Activated CD4-positive, alpha-beta T cell treated with anti-CD3 and anti-CD28 coated beads, Interleukin-2, amount 10 ng/mL, durations not matched to agents 24 days and 14 days (primary cell): ENCODE measurements at regions not wholly inside any gene's neighbourhood (a gene's known extent, or its start where the extent isn't known, plus 50 kb on each side); places are given as distances from the start of the nearest gene placed in this dataset.
"Not testable (repeated sequence)": the region's sequence is repeated elsewhere in the genome, so short reads cannot be mapped to it uniquely, and the experiment has no call there.

ENCODE experiments used
- DNase-seq: peaks from one replicate; pipeline ENCODE4 v3.0.0; 2022
- H3K27ac Mint-ChIP-seq: one replicate; pipeline ENCODE4 v1.8.0; 2022; ENCODE audit warnings: mild to moderate bottlenecking, mixed read lengths
- H3K27me3 Mint-ChIP-seq: one replicate; pipeline ENCODE4 v1.8.0; 2022; ENCODE audit warnings: mixed read lengths
- H3K36me3 Mint-ChIP-seq: one replicate; pipeline ENCODE4 v1.8.0; 2022; ENCODE audit warnings: low read depth, mild to moderate bottlenecking, mixed read lengths
- H3K4me1 Mint-ChIP-seq: one replicate; pipeline ENCODE4 v1.8.0; 2021; ENCODE audit warnings: mixed read lengths
- H3K4me3 Mint-ChIP-seq: one replicate; pipeline ENCODE4 v1.8.0; 2022; ENCODE audit warnings: mild to moderate bottlenecking, moderate library complexity, mixed read lengths
- H3K9me3 Mint-ChIP-seq: one replicate; pipeline ENCODE4 v1.8.0; 2021; ENCODE audit warnings: mixed read lengths
- intact Hi-C: fragments of 100-400 bp; cut with micrococcal nuclease; formaldehyde crosslinking; loops from one replicate; pipeline ENCODE4 v1.15.1; 2023

DNA sequence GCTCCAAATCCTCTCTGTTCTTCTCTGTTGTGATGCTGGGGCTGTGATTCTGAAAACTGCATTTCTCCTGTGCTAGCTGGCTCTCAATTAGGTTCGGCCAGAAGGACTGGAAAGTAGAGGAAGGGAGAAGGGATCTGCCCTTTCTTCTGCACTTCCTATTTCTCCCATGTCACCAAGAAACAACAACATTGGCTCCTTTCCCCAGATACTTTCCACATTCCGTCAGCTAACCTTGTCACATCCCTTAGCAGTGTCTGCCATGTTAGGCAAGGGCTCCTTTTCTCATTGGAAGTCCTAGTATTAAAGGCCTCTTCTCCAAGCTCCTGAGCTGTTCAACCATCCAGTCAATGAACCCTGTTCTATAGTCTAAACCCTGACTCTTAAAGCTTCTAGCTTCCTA lies 171.1 kb downstream of the ZNF621 start:
- intact Hi-C loops = no loop called here
- Mint-ChIP-seq H3K9me3 (no peaks in the 10 kb centered on the region), H3K27me3 (peaks cover 5% of the 10 kb centered on the region), H3K27ac (no peak overlapping the region), H3K36me3 (no peaks in the 10 kb centered on the region), H3K4me3 (no peak overlapping the region), H3K4me1 (no peaks in the 10 kb centered on the region)
- DNase-seq = no peak

DNA sequence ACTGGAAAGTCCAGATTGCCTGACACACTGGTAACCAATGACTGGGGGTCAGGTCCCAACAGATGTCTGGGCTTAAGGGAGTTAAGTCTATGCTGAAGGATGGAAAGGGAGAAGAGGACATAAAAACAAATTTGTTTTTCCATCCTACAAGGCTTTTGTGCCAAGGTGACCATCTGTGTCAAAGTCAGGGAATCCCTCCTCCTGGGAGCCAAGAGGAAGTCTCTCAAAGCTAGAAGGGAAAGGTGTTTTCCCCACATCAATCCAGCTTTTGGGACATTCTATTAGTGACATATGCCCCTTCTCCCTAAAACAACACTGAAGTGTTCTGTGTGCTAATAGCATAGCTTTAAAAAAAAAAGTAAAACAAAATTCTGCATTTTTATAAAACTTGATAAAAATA lies 173.9 kb downstream of the ZNF621 start:
- H3K27me3 Mint-ChIP-seq, intact Hi-C loops, H3K9me3 Mint-ChIP-seq, H3K4me3 Mint-ChIP-seq, H3K4me1 Mint-ChIP-seq, H3K27ac Mint-ChIP-seq, H3K36me3 Mint-ChIP-seq: not testable (repeated sequence)
- DNase-seq = peak; percentile 37

DNA sequence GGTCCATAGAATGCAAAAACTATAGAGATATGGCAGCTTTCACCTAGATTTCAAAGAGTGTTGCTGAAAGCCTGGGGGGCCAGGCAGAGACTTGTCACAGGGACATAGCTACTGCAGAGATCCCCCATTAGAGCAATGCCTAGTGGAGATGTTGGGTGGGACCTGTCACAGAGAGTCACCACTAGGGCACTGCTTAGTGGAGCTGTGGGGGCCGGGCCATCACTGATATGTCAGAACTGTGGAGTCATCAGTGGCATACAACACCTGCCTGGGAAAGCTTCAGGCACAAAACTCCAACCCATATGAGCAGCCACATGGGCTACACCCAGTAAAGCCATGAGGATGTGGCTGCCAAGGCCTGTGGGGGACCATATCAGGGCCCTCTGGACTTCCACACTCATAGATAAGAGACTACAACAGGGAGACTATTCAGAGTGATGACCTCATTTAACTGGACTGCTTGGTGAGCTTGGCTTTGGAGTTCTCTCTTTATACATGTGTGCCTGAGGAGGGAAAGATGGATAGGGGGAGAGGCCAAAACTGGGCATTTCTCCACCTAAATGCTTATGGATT lies 176.3 kb downstream of the ZNF621 start:
- H3K27me3 Mint-ChIP-seq = peaks cover 4% of the 10 kb centered on the region
- H3K4me1 Mint-ChIP-seq = no peaks in the 10 kb centered on the region
- H3K4me3 Mint-ChIP-seq = no peak overlapping the region
- no peaks in the 10 kb centered on the region for H3K9me3 Mint-ChIP-seq
- intact Hi-C loops = no loop called here
- H3K36me3 Mint-ChIP-seq = no peaks in the 10 kb centered on the region
- DNase-seq = peak; percentile 33
- H3K27ac Mint-ChIP-seq = no peak overlapping the region

DNA sequence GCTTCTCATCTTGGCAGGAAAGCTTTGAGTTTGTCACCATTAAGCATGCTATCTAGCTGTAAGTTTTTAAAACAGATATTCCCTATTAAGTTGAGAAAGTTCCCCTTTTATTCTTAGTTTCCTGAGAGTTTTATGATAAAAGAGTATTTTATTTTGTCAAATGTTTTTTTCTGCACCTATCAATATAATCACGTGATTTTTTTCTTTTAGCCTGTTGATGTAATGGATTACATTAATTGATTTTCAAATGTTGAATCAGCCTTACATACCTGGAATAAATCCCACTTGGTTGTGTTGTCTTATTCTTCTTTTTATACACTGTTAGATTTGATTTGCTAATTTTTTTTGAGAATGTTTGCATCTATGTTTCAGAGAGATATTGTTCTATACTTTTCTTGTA lies 179.5 kb downstream of the ZNF621 start:
- Mint-ChIP-seq H3K4me1 (no peaks in the 10 kb centered on the region), H3K36me3 (no peaks in the 10 kb centered on the region), H3K4me3 (no peak overlapping the region), H3K27ac (no peak overlapping the region), H3K9me3 (no peaks in the 10 kb centered on the region), H3K27me3 (peaks cover 2% of the 10 kb centered on the region)
- intact Hi-C loops = no loop called here
- no peak for DNase-seq

DNA sequence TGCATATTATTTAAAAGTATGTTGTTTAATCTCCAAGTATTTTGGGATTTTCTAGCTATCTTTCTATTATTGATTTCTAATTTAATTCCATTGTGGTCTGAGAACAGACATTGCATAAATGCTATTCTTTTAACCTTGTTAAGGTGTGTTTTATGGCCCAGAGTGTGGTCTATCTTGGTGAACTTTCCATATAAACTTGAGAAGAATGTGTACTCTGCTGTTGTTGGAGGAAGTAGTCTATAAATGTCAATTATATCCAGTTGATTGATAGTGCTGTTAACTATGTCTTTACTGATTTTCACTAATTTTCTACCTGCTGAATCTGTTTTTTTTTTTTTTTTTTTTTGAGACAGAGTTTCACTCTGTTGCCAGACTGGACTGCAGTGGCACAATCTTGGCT lies 180.9 kb downstream of the ZNF621 start:
- Mint-ChIP-seq H3K9me3 (no peaks in the 10 kb centered on the region), H3K4me3 (no peak overlapping the region), H3K27ac (no peak overlapping the region), H3K27me3 (peaks cover 2% of the 10 kb centered on the region), H3K36me3 (no peaks in the 10 kb centered on the region), H3K4me1 (no peaks in the 10 kb centered on the region)
- intact Hi-C loops = no loop called here
- DNase-seq = no peak

DNA sequence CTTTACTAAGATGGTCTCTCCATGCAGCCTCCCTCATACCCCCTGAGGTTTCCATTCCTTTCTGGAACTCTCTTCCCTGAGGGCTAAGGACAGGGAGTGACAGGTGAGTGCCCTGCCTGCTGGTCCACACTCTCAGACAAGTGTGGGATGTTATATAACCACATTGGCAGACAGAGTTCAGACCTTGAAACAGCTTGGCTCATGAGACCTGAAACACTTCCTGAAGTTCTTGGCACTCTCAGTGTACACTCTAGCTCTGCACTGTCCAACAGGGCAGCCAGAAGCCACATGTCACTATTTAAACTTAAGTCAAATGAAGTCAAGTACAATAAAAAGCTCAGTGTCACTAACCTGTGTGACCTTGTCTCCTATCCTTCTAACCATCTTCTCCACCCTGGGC lies 188.5 kb downstream of the ZNF621 start:
- peaks cover 3% of the 10 kb centered on the region for H3K4me1 Mint-ChIP-seq
- DNase-seq = no peak
- H3K27ac Mint-ChIP-seq = no peak overlapping the region
- intact Hi-C loops = no loop called here
- peaks cover 16% of the 10 kb centered on the region for H3K27me3 Mint-ChIP-seq
- H3K36me3 Mint-ChIP-seq = no peaks in the 10 kb centered on the region
- H3K9me3 Mint-ChIP-seq = no peaks in the 10 kb centered on the region
- H3K4me3 Mint-ChIP-seq = no peak overlapping the region

DNA sequence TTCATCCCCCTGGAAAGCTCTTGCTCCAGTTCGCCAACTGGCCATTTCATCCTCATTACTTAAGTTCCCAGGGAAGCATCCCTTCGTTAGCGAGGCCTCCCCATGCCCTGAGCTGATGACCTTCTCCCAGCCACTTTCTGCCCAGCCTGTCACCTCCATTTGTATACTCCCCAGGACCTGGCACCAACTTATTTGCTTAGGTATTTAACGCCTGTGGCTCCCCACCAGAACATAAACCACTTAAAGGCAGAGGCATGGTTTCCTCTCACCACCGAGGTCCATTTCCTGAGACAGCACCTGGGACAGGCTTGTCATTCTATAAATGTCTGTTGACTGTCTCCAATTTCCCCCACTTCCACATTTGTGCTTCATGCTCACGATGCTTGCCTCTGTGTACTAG lies 189.0 kb downstream of the ZNF621 start:
- Mint-ChIP-seq H3K4me3 (no peak overlapping the region), H3K9me3 (no peaks in the 10 kb centered on the region), H3K4me1 (peaks cover 3% of the 10 kb centered on the region), H3K36me3 (no peaks in the 10 kb centered on the region), H3K27ac (no peak overlapping the region), H3K27me3 (peaks cover 16% of the 10 kb centered on the region)
- no peak for DNase-seq
- intact Hi-C loops = no loop called here

DNA sequence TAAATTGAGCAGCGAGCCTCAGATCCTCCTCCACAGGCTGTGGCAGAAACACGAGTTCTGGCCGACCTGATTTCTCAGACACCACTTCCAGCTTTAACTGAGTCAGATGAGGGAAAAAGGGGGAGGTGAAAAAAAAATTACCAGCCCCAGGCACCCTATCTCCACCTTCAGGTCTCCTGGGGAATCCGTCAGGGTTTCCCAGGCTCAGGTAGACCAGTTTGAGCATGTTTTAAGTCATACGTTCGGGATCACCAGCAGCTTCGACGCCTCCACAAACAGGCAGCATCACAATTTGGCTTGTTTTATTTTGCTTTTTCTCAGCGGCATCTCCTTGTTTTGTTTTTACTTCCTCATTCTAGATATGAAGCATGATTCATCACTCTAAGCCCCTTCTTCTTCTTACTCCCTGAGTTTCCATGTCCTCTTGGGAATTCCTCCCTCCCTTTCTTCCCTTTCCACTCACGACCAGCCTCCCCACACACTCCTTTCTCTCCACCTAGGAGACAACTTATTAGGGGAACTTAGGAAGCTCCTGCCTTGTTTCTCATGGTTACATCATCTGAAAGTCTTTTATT lies 190.1 kb downstream of the ZNF621 start:
- no peak overlapping the region for H3K4me3 Mint-ChIP-seq
- H3K27ac Mint-ChIP-seq = no peak overlapping the region

DNA sequence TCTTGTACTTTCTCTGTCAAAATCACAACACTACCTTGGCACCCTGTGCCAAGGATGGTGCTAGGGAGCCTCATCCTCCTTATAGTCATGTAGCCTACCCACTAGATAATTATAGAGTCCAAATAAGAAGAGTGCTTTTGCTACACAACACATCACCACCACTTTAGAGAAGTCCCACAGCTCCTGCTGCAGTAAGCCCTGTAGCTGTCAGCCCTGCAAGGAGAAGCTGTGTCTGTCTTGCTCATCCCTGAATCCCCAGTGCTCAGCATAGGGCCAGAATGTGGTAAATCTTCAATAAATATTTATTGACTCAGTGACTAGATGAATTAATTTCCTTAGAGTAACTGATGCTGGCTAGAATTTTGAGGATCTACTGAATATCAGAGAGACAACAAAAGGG lies 190.8 kb downstream of the ZNF621 start:
- intact Hi-C loops = no loop called here
- Mint-ChIP-seq H3K36me3 (no peaks in the 10 kb centered on the region), H3K27ac (no peak overlapping the region)

More for the DNA sequence above, 190.1 kb downstream of the ZNF621 start:
- intact Hi-C loops = no loop called here
- DNase-seq = no peak
- no peaks in the 10 kb centered on the region for H3K9me3 Mint-ChIP-seq
- peaks cover 3% of the 10 kb centered on the region for H3K4me1 Mint-ChIP-seq
- H3K27me3 Mint-ChIP-seq = peaks cover 16% of the 10 kb centered on the region
- H3K36me3 Mint-ChIP-seq = no peaks in the 10 kb centered on the region

DNA sequence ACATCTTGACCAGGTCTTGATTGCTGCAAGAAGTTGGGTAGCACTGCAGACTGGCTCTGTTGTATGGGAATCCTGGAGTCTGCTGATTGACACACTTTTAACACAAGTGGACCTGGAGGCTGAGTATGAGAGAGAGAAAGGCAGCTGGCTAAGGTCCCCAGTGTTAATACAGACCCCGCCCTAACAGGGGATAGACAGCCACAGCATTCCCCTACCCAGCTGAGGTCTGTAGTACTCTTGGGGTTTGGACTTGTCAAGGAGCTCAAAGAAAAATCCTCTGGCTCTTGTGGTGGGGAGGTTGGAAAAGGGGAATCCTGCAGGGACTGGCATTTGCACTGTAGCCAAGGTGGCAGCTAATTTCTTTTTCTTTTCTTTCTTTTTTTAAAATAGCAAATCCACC lies 192.7 kb downstream of the ZNF621 start:
- peaks cover 3% of the 10 kb centered on the region for H3K4me1 Mint-ChIP-seq
- H3K36me3 Mint-ChIP-seq = no peaks in the 10 kb centered on the region
- intact Hi-C loops = no loop called here
- DNase-seq = no peak
- H3K9me3 Mint-ChIP-seq = no peaks in the 10 kb centered on the region
- peaks cover 12% of the 10 kb centered on the region for H3K27me3 Mint-ChIP-seq
- no peak overlapping the region for H3K27ac Mint-ChIP-seq
- no peak overlapping the region for H3K4me3 Mint-ChIP-seq

More for the DNA sequence above, 190.8 kb downstream of the ZNF621 start:
- no peak for DNase-seq
- no peak overlapping the region for H3K4me3 Mint-ChIP-seq
- peaks cover 16% of the 10 kb centered on the region for H3K27me3 Mint-ChIP-seq
- no peaks in the 10 kb centered on the region for H3K9me3 Mint-ChIP-seq
- peaks cover 3% of the 10 kb centered on the region for H3K4me1 Mint-ChIP-seq

DNA sequence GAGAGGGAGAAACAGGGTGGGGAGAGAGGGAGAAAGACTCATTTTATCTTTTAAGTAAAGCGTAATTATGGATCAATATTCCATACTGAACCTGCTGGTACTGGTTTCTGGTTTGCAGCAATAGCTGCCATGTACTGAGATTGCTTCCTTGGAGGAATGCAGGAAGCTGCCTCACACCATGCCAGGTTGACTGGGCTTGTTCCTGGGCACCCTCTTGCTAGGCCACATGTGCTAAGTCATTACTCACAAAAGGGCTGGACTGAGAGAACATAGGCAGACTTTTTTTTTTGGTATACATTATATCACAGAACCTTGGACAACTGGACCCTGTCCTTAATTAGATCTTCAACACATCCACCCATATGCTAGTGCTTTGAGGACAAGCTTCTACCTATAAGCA lies 193.4 kb downstream of the ZNF621 start:
- Mint-ChIP-seq H3K4me3 (no peak overlapping the region), H3K36me3 (no peaks in the 10 kb centered on the region), H3K27ac (no peak overlapping the region), H3K27me3 (peaks cover 12% of the 10 kb centered on the region), H3K9me3 (no peaks in the 10 kb centered on the region), H3K4me1 (peaks cover 3% of the 10 kb centered on the region)
- DNase-seq = no peak
- intact Hi-C loops = no loop called here

DNA sequence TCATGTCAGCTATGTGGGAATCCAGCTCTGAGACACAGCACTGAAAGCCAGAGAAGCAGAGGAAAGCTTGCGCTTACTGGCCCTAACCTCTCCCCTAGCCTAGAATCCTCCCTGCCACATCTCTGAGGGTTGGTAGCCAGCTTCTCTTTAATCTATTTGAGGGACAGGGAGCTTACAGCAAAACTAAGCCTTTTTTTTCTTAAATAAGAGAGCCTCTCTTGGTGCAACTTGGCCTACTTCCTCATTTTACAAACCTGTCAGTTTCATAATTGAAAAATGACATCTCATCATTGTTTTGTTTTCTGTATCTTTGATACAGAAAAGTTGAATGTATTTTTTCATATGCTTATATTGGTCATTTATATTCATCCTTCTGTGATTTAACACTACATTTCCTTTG lies 193.9 kb downstream of the ZNF621 start:
- Mint-ChIP-seq H3K4me1 (peaks cover 2% of the 10 kb centered on the region), H3K27ac (no peak overlapping the region), H3K9me3 (no peaks in the 10 kb centered on the region), H3K27me3 (peaks cover 11% of the 10 kb centered on the region), H3K36me3 (no peaks in the 10 kb centered on the region), H3K4me3 (no peak overlapping the region)
- DNase-seq = no peak
- intact Hi-C loops = no loop called here

DNA sequence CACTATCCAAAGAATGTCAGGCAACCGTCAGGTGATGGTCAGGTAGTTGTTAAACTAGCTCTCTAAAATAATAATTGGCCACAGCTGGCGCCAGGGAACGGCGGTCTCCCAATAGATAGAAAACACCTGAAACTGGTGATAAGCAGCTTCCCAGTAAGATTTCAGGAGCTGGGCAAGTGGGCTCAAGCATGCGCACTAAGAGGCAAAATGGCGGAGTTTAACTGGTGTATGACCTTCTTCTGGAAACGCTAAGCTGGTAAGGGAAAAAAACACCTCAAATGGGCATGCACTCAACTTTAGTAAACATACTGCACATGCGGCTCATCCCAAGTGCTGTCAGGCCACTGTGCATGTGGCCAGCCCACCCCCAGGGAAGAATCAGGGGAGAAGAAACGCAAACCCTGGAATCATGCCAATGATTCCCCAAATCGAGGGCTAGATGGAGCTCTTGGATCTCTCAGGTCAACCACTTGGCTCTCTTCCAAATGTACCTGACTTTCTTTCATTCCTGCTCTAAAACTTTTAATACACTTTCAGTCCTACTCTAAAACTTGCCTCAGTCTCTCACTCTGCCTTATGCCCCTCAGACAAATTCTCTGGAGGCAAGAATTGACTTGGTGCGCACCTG lies 195.0 kb downstream of the ZNF621 start:
- Mint-ChIP-seq H3K36me3 (no peaks in the 10 kb centered on the region), H3K4me1 (no peaks in the 10 kb centered on the region), H3K27me3 (peaks cover 15% of the 10 kb centered on the region), H3K9me3 (no peaks in the 10 kb centered on the region), H3K4me3 (no peak overlapping the region), H3K27ac (no peak overlapping the region)
- intact Hi-C loops = no loop called here
- DNase-seq = no peak

DNA sequence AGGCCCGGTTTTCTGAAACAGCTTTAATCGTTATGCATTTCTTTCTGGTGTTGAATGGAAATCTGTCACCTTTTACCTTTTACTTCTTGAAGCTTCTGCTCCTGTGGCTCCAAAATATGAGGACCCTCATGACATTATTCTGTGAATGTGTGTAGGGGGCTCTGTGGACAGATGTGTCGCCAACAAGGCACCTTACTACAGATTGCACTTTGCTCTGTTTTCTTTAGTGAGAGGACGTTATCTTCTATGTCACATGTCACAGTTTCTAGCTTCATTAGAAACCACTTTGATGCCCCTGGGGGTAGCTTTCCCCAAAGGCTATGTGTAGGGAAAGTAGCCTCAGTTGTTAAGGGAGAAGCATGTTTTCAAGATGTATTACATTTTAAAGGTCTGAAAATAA lies 195.6 kb downstream of the ZNF621 start:
- H3K27me3 Mint-ChIP-seq = peaks cover 11% of the 10 kb centered on the region
- H3K4me1 Mint-ChIP-seq = no peaks in the 10 kb centered on the region
- DNase-seq = no peak
- H3K9me3 Mint-ChIP-seq = no peaks in the 10 kb centered on the region
- H3K27ac Mint-ChIP-seq = no peak overlapping the region
- intact Hi-C loops = no loop called here
- no peaks in the 10 kb centered on the region for H3K36me3 Mint-ChIP-seq
- no peak overlapping the region for H3K4me3 Mint-ChIP-seq

DNA sequence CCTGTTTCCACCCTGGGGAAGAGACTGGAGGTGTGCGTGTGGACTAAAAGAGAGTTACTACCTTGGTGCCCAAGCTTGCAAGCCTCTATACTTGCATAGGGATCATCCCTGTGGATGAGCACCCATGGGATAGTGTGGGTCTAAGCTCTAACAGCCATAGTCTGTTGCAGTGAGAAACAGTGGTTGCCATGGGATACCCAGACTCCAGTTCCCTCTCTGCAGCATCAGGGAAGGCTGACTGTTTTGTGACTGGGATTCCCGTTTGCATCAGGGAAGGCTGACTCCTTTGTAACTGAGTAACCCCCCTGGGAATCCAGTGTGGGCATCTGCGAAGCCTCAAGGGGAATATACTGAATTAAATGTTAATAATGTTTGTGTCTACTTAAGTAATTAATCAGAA lies 196.1 kb downstream of the ZNF621 start:
- intact Hi-C loops = no loop called here
- Mint-ChIP-seq H3K4me1 (no peaks in the 10 kb centered on the region), H3K27ac (no peak overlapping the region), H3K4me3 (no peak overlapping the region), H3K9me3 (no peaks in the 10 kb centered on the region), H3K36me3 (no peaks in the 10 kb centered on the region), H3K27me3 (peaks cover 8% of the 10 kb centered on the region)
- DNase-seq = peak; percentile 25
